ENCODE measurements at regions not wholly inside any gene's neighbourhood (a gene's known extent, or its start where the extent isn't known, plus 50 kb on each side); places are given as distances from the start of the nearest gene placed in this dataset.

- no peak overlapping the region for H3K27ac ChIP-seq
- TF ChIP-seq CTCF (conservative IDR thresholded peaks at IDR 0.05): no peak
Measured at GRCh38 chr3:56884387-56884786, 82.6 kb upstream of the ARHGEF3 start.

- H3K27ac ChIP-seq: no peak overlapping the region
- no peak for TF ChIP-seq CTCF (conservative IDR thresholded peaks at IDR 0.05)
Measured at GRCh38 chr3:56883828-56884227, 82.1 kb upstream of the ARHGEF3 start.

GRCh38 chr3:56882896-56883295 is 81.1 kb upstream of the ARHGEF3 start:
- no peak overlapping the region for H3K27ac ChIP-seq
- no peak for TF ChIP-seq CTCF (conservative IDR thresholded peaks at IDR 0.05)

GRCh38 chr3:56881841-56882240 is 80.1 kb upstream of the ARHGEF3 start:
- H3K27ac ChIP-seq: no peak overlapping the region
- no peak for TF ChIP-seq CTCF (conservative IDR thresholded peaks at IDR 0.05)

GRCh38 chr3:56880720-56881575 is 79.2 kb upstream of the ARHGEF3 start:
- no peak for TF ChIP-seq CTCF (conservative IDR thresholded peaks at IDR 0.05)
- H3K27ac ChIP-seq: no peak overlapping the region

GRCh38 chr3:56879436-56880215 is 77.9 kb upstream of the ARHGEF3 start:
- no peak overlapping the region for H3K27ac ChIP-seq

More at GRCh38 chr3:56879436-56880215, 77.9 kb upstream of the ARHGEF3 start:
- no peak for TF ChIP-seq CTCF (conservative IDR thresholded peaks at IDR 0.05)

Measured in VCaP (cell line).